Fibroblast of lung (primary cell): ENCODE measurements at regions not wholly inside any gene's neighbourhood (a gene's known extent, or its start where the extent isn't known, plus 50 kb on each side); places are given as distances from the start of the nearest gene placed in this dataset.

Experiments
- EZH2 ChIP-seq: IDR thresholded peaks from 2 replicates; pipeline ENCODE4 v1.5.1; 2012; ENCODE audit warnings: low read length, control low read depth, mild to moderate bottlenecking; ENCODE audit errors: missing control alignments
- TF ChIP-seq, protein P1 (sequence below), 2 donors: IDR thresholded peaks in 1 of 2; conservative IDR thresholded peaks in 1 of 2; 1 replicate in 1 of 2; 2 replicates in 1 of 2; pipeline ENCODE4 v1.5.1; 2011 to 2012; ENCODE audit warnings: low read length in 2 of 2, control low read depth in 1 of 2, inconsistent platforms in 1 of 2, low read depth in 1 of 2, mild to moderate bottlenecking in 1 of 2

DNA sequence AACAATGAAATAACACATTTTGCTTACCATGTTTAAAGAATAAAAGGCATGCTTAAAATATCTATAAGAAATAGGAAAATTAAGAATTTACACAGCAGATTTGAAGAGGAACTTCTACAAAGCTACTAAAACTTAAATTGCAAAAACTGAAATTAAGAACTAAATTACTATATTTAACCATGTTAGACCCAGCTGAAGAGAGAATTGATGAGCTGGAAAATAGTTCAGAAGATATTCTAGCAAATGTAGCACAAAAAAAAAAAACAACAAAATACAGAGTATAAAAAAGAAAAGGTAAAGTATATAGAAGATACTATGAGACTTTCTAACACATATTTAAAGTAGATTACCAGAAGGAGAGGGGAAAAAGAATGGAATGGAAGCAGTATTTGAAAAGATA lies 82.8 kb upstream of the ST6GALNAC5 start:
- no peak for TF ChIP-seq EZH2
- TF ChIP-seq, protein P1, sequence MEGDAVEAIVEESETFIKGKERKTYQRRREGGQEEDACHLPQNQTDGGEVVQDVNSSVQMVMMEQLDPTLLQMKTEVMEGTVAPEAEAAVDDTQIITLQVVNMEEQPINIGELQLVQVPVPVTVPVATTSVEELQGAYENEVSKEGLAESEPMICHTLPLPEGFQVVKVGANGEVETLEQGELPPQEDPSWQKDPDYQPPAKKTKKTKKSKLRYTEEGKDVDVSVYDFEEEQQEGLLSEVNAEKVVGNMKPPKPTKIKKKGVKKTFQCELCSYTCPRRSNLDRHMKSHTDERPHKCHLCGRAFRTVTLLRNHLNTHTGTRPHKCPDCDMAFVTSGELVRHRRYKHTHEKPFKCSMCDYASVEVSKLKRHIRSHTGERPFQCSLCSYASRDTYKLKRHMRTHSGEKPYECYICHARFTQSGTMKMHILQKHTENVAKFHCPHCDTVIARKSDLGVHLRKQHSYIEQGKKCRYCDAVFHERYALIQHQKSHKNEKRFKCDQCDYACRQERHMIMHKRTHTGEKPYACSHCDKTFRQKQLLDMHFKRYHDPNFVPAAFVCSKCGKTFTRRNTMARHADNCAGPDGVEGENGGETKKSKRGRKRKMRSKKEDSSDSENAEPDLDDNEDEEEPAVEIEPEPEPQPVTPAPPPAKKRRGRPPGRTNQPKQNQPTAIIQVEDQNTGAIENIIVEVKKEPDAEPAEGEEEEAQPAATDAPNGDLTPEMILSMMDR (conservative IDR thresholded peaks at IDR 0.05 in 1 of 2, IDR thresholded peaks at IDR 0.05 in 1 of 2; ENCODE audit: low read depth in 1 of 2, low read length in 2 of 2) = no peak
